ENCODE measurements at regions not wholly inside any gene's neighbourhood (a gene's known extent, or its start where the extent isn't known, plus 50 kb on each side); places are given as distances from the start of the nearest gene placed in this dataset.
A peak's percentile ranks its signal among the peaks of the same experiment; 100 is the strongest.
"Not testable (repeated sequence)": the region's sequence is repeated elsewhere in the genome, so short reads cannot be mapped to it uniquely, and the experiment has no call there.

DNA sequence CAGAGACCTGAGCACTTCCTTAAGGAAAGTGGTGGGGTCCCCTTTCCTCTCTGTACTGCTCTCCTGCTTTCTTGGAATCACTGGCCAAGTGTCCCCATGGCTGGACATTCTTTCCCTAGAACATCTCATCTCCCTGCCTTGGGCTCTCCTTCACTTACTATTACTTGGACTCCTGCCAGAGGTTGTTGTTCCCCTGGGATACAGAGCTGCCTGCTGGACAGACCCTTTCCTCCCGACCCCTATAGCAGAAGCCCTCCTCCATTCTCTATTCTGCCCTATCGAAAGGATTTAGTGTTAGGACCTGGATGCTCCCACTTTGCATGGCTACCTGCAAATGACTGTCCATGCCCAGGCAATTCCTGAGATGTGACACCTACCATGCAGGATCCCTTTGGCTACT, 164.3 kb upstream of the PODXL start:
- DNase-seq = no peak

DNA sequence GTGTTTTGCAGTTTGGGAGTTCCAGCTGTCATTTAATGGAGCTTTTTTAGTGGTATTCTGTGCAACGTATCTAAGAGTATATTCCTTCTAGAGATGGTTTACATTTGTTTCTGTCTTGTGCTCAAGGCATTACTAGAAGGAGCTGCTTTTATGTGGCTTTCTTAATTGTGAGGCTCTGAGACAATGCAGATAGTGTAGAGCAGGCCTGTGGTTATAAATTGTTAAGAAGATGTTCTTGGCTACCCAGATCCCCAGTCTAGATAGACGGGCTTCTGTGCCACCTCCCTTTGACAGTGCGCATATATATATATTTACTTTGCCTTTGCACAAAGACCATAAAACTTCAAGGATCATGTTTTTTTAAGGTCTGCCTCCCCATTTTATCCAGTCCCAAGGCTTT, 160.8 kb upstream of the PODXL start:
- no peak for DNase-seq

DNA sequence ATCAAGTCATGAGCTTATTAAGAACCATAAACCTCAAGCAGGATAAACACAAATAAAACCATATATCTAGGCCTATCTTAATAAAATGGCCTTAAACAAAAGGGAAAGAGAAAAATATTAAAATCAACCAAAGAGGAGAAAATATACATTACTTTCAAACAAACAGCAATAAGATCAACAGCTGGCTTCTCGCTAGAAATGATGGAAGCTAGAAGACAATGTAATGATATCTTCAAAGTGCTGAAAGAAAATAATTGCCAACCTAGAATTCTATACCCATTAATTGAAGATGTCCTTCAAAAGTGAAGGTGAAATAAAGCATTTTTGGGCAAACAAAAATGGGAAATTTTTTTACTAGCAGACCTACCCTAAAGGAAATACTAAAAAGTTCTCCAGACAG, 142.9 kb upstream of the PODXL start:
- DNase-seq = no peak

DNA sequence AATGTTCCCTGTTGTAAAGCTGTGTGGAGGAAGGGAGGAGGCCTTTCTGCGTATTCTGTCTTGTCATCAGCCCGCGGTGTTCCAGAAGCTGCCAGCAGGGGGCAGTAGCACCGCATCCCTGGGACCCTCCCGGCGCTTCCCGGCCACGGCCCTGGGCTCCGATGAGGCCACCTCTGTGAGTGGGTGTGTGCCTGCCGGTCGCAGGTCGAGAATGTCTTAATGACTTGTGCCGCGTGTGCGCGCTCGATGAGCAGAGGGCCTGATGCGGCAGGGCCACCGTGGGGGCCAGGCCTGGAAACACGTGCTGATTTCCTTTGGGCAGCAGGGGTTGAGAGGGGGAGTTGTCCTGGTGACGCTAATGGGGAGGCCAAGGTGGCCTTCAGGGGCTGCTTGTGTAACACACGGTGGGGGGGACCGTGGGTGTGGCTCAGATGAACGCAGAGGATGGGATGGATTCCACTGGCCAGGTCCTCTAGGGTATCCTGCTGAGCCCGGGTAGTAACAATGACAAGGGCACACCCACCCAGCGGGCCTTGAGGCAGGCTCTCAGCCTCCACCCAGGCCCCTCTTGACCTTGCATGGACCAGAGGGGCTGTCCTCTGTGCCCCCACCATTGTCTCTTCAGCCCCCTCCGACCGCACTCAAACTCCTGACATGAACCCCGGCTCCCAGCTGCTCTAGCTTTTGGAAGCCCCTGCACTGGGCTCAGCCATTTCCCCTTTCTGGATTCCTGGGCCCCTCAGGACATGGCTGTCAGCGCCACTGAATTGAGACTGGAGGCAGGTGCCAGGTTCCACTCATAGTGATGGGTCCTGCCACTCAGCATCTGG, 135.9 kb upstream of the PODXL start:
- no peak for DNase-seq

DNA sequence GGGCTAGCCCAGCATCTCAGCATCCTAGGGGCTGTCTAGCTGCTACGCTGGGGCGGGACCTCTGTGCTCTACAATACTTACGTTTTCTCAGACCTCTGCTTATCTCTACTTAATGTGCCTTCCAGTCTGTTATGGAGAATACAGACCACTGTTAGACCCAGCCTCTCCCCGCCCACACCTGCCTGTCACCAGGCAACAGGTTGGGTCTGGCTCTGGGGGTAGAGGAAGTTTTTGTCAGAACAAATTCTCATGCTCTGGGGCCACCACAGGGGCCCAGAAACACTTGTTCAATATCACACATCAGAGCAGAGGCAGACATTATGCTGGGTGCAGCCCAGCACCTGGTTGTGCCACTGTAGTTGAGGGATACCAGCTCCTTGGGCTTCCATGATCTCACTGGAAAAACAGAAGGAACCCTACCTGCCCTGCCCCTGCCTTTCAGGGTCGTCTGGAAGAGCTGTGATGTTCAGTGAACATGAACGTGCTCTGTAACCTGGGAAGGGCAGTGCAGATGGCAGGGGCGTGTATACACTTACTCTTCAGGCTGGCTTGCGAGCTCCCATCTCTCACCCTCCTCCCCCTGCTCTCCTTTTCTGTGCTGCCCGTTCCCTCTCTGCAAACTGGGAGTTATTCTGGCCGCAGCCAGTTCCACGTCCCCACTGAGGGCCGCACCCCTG, 135.2 kb upstream of the PODXL start:
- no peak for DNase-seq

DNA sequence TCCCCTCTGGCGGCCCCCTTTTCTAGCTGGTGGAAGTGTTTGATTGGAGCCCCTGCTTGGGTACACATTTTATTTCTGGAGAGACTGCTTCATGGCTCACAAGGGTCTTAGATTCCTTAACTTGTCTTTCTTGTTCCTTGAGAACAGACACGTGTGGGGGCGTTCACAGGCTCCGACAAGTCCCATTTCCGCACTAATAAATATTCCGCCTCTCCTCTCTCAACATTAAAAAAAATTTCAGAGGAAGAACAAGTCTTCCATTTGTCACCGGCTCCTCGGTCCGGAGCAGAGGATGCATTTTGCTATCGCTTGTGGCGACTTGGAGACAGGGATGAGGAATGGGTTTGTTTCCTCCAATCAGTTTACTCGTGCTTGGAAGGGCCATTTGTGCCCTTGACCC, 134.0 kb upstream of the PODXL start:
- no peak for DNase-seq

DNA sequence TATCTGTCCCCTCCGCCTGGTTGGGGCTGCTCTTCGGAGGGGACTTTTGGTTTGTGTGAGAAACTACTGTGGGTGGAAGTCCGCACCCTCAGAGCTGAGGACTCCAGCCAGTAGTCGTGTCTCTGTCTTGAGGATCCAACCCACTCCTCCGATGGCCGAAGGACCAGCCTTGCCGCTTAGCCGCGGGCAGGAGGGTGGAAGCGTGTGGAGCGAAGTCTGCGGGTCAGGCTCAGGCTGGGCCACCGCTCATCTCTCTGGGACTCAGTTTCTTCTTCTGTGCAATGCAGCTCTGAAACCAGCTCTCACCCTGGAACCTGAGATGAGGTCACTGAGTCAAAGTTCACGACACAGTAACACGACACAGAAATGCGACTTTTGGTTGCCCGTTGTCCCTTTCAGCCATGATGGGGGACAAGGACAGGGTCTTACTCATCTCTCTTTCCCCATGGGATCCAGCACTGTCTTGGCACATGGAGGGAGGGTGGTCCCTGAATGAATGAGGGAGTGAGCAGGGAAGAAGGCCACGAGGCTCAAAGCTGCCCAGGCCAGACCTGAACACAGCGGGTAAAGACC, 133.3 kb upstream of the PODXL start:
- DNase-seq = no peak

DNA sequence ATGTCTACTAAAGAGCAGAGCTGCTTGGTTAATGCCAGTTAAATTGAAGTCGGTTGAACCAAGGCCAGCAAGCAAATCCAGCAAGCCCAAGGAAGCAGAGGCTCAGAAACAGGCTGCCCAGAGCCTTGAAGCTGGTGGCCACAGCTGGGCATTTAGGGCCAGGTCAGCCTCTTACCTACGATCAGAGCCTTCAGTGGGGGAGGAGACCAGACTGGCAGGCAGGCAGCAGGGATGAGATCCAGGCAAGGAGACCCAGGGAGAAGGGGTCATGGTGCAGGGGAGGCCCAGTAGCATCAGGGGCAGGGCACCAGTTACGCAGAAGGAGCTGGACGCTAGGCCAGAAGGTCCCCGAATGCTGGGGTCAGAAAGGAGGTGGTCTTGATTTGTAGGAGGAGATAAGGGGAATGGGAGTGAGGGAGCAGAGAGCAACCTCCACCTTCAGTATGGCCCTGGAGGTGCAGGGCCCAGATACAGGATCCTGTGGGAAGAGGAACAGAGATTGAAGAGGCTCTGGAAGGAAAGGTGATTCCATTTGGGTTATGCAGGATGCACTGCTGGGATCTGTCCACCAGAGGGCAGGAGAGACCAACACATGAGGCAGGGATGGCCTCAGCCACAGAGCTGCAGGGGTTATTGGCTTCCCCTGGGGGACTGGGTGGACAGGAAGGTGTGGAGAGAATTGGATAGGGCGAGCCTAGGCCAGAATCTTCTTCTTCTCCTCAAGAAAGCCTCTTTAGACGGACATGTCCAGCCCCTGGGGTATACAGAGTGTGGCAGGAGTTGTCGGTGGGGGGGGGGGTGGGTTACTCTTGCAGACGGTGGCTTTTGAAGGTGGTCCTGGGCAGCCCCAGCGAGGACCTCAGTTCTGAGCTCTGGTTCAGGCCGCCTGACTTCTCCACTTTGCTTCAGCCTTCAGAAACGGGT, 132.6 kb upstream of the PODXL start:
- DNase-seq = peak; percentile 10

DNA sequence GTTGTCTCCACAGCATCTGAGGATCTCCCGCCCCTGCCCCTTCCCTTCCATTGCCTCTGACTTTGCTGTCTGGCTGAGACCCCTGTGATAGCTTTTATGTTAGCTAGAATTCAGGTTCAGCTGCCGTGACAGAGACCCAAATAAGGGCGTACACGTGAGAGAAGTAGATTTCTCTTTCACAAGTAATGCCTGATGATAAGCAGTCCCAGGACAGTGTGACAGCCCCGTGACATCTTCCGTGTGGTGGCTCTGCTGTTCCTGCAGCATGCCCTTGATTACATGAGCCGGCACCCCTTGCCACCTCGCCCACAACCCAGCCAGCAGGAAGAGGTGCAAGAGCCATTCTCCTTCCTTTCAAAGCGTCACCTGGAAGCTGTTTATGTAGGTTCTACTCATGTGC, 130.9 kb upstream of the PODXL start:
- DNase-seq = no peak

DNA sequence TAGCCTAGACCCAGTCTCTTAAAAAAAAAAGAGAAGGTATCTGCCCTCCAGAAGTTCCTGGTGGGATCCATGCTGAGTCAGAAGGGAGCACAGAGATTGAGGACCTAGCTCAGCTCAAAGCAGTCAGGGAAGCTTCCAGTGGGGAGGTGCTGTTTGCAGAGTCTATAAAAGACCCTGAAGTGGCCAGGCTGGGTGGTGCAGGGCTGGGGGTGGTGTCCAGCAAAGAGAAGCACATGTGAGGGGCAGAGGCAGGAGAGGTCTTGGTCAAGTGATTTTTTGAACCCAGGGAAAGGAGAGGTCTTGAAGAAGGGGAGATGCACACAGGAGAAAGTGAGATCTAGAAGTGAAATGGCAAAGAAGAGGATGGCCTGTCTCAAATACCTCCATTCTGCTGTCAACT, 130.4 kb upstream of the PODXL start:
- DNase-seq = no peak

DNA sequence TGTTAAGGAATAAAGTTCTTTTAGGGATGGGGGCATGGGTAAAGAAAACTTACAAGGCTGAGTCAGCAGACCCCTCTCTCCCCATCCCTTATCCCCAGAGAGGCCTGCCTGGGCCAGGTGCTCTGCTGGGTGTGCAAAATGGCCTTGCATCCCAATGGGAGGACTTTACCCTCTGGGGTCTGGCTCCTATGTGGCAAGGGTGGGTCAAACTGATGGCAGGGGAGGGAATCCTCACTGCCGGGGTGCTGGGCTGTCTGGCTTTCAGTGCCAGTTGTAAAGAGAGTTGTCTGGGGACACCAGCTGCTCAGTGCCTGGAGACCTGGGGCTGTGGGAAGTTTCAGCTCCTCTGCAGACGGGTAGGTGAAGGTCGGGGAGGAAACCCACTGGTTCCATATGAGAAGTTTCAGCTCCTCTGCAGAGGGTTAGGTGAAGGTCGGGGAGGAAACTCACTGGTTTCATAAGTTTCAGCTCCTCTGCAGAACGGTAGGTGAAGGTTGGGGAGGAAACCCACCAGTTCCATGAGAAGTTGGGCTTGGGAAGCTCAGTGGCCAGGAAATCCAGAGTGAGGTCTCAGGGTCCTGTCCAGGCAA, 127.2 kb upstream of the PODXL start:
- no peak for DNase-seq

DNA sequence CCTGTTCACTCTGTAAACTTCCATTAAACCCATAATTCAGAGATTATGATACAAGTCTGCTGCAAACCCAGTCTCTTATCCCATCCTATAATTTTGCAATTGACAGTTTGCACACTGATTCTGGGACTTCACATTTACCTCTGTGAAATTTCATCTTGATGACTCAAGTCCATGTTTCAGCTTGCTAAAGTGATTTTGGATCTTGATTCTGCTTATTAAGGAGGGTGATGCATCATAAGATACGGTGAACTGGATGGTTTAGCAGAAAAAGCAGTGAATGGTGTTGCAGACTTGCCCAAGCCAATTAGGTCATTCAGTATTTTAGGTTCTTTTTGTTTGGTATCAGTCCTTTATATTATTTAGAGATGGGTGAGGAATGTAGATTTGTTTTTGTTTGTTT, 125.5 kb upstream of the PODXL start:
- DNase-seq = no peak

DNA sequence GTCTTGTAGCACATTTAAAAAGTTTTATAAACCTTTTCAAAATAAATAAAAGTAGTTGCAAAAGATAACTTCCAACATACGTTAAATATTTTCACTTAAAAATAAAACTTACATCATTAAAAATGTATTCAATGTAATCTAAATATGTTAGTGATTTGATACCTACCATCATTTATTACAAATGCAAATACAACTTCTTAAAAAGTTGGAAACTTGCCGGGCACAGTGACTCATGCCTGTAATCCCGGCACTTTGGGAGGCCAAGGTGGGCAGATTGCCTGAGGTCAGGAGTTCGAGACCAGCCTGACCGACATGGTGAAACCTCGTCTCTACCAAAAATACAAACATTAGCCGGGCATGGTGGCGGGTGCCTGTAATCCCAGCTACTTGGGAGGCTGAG, 122.6 kb upstream of the PODXL start:
- DNase-seq = not testable (repeated sequence)

DNA sequence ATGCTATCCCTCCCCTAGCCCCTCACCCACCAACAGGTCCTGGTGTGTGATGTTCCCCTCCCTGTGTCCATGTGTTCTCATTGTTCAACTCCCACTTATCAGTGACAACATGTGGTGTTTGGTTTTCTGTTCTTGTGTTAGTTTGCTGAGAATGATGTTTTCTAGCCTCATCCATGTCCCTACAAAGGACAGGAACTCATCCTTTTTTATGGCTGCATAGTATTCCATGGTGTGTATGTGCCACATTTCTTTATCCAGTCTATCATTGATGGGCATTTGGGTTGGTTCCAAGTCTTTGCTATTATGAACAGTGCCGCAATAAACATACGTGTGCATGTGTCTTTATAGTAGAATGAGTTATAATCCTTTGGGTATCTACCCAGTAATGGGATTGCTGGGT, 120.4 kb upstream of the PODXL start:
- not testable (repeated sequence) for DNase-seq

DNA sequence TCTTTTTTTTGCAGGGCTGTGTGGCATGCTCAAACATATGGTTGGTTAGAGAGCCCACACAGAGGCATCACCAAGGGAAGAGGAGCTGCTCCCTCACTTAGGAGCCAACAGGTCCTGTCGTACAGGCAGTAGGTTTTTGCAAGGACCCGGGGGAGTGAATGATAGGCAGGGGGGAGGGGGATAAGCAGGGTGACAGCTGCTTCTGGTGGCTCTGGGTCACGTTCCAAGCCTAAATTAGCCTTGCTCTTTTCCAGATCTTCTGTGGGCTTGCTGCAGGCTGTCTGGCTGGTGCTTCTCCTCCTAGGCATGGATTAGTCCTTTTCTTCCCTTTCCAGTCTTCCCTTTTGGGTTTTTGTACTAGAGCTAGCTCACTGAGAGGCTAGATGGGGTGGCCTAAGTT, 117.7 kb upstream of the PODXL start:
- DNase-seq = no peak

DNA sequence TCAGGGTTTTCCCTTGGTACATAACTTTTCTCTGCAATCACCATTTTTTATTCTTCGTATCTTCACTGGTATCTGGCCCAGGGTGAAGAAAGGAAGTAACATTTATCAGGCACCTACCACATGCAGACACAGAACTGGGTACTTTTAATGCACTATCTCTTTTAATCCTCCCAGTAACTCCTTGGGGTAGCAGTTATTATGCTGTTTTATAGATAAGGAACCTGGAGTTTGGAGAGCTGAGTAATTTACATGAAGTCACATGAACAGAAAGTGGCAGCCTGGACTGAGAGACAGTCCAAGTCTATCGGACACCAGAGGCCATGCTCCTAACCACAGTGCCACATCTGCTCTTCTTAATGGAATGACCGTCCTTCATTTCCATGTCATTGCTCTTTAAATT, 117.1 kb upstream of the PODXL start:
- DNase-seq = no peak

DNA sequence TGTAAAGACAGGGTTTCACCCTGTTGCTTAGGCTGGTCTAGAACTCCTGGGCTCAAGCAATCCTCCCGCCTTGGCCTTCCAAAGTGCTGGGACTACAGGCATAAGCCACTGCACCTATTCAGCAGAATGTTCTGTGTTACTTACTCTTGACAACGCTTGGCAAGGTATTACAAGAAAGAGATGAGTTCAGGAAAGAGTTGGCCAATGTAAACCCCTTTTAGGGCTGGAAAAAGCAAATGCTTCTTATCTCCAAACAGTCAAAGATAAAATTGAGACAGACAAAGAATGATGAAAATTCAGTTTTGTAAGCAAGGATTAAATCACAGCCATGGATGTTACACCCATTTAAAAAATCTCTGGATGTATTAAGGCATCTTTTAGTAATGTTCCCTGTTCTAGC, 114.0 kb upstream of the PODXL start:
- DNase-seq = no peak

DNA sequence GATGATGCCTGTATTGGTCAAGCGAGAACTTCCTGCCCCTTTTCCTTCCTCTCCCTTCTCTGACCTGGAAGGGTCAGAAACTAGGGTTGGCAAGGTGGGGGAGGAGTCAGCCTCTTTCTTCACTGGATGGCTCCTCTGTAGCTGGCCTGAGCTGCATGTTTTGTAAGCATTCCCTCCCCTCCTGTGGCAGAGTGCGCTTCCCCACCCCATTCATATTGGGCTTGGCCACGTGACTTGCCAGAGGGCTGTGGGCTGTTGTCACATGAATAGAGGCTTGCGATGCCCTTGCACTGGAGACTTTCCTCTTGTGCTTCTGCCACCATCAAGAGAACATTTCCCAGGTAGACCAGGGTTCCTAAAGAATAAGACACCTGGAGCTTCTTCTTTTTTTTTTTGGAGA, 111.3 kb upstream of the PODXL start:
- DNase-seq = no peak

DNA sequence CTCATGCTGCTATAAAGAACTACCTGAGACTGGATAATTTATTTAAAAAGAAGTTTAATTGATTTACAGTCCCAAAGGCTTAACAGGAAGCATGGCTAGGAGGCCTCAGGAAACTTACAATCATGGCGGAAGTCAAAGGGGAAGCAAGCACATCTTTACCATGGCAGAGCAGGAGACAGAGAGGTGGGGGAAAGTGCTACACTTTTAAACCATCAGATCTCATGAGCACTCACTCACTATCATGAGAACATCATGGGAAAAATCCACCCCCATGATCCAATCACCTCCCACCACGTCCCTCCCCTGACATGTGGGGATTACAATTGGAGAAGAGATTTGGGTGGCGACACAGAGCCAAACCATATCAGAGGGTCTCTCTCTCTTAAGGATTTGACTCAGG, 108.6 kb upstream of the PODXL start:
- no peak for DNase-seq

DNA sequence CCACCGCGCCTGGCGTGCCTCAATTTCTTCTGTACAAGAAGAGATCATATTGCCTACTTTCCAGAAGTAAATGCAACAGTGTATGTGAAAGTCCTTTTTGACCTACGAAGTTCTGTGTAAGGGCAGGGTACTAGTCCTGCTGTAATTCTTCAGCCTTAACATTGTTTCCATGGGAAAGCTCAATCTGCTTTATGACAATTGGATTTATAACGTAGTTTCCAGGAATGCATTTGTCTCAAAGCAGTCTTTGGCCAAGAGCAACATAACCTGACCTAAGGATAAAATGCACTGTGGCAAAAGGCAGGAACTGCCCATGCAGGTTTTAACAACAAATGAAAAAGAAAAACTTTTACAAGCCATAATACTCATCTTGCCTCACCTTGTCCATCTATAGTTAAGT, 108.1 kb upstream of the PODXL start:
- DNase-seq = no peak

DNA sequence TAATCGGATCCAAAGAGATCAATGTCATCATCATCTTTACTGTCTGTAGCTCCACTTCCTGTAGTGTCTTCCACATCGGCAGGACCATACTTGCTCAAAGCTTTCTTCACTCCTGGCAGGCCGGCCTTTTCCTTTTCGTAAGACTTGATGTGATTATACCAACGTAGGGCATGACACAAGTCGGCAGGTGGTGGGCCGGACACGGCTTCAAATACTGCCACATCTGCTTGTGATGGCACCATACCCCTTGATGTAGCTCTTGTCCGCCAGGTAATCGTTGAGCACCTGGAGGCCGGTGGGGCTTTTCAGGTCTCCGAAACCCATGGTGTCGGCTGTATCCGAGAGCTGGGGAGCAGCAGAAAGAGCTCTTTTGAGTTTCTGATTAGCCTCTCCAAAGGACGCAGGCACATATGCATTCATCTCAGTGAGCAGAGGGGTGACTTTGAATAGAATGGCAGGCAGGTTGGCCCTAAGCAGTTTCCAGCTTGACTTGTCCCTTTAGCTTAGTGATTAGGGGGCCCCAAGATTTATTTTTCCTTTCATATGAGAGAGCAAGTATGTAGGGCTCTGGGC, 106.0 kb upstream of the PODXL start:
- DNase-seq = not testable (repeated sequence)

DNA sequence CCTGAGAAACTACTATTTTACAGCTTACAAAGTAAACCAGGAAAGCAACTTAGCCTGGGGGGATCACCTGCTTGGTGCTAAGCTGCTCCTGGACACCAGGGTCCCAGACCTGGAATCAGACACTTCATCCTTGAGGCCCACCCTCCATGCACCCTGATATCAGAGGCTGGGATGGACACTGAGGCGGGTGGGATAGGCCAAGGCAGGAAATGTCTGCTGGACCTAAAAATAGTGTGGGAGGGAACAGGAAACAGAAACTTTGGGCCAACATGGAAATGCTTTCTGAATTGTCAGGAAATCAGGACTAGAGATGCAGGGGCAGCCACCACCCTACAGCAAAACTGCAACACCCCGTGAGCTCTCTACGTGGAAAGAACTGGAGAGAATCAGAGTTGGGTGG, 101.5 kb upstream of the PODXL start:
- DNase-seq = no peak

Data from NCI-H2029 treated with DMSO at 0.1 percent for 48 hours (cell line).